Subcutaneous abdominal adipose tissue (tissue), 5 donors: ENCODE measurements at regions not wholly inside any gene's neighbourhood (a gene's known extent, or its start where the extent isn't known, plus 50 kb on each side); places are given as distances from the start of the nearest gene placed in this dataset.
A peak's percentile ranks its signal among the peaks of the same experiment; 100 is the strongest.

Experiments used
- H3K27ac ChIP-seq: one replicate; pipeline ENCODE4 v1.7.0; 2013; ENCODE audit warnings: low read depth, mild to moderate bottlenecking, inconsistent platforms, low read length, moderate library complexity
- H3K27me3 ChIP-seq, 5 donors: one replicate each; pipeline ENCODE4 v1.7.0; 2013; ENCODE audit warnings: low read length in 5 of 5, inconsistent platforms in 1 of 5; ENCODE audit not compliant: control insufficient read depth in 5 of 5, insufficient read depth in 4 of 5
- H3K36me3 ChIP-seq, 5 donors: one replicate each; pipeline ENCODE4 v1.7.0; 2013; ENCODE audit warnings: low read length in 5 of 5; ENCODE audit not compliant: control insufficient read depth in 5 of 5, insufficient read depth in 5 of 5
- H3K4me1 ChIP-seq, 5 donors: one replicate each; pipeline ENCODE4 v1.7.0; 2013; ENCODE audit warnings: low read length in 5 of 5, mild to moderate bottlenecking in 3 of 5, moderate library complexity in 1 of 5; ENCODE audit not compliant: control insufficient read depth in 5 of 5, insufficient read depth in 5 of 5
- H3K4me3 ChIP-seq, 5 donors: one replicate each; pipeline ENCODE4 v1.7.0; 2013; ENCODE audit warnings: low read length in 5 of 5, low read depth in 1 of 5
- H3K9ac ChIP-seq, 5 donors: one replicate each; pipeline ENCODE4 v1.7.0; 2013; ENCODE audit warnings: low read length in 5 of 5, mild to moderate bottlenecking in 4 of 5, moderate library complexity in 3 of 5
- H3K9me3 ChIP-seq, 5 donors: one replicate each; pipeline ENCODE4 v1.7.0; 2013; ENCODE audit warnings: low read length in 5 of 5; ENCODE audit not compliant: control insufficient read depth in 5 of 5
- donor health status: healthy.
- donor health status: healthy.
- donor health status: healthy.
- donor health status: healthy.
- donor health status: healthy.

- Histone ChIP-seq H3K4me1 (peaks cover 0 to 13% (median 0%) of the 10 kb centered on the region in 5 donors), H3K36me3 (no peaks in the 10 kb centered on the region), H3K4me3 (no peak overlapping the region), H3K9ac (no peak overlapping the region), H3K9me3 (no peaks in the 10 kb centered on the region), H3K27ac (no peak overlapping the region), H3K27me3 (no peaks in the 10 kb centered on the region)
These were observed 74.6 kb upstream of the NEIL3 start for GRCh38 chr4:177235026-177235425.

- Histone ChIP-seq H3K9me3 (no peaks in the 10 kb centered on the region), H3K27ac (no peak overlapping the region), H3K36me3 (no peaks in the 10 kb centered on the region), H3K9ac (no peak overlapping the region), H3K27me3 (no peaks in the 10 kb centered on the region), H3K4me3 (no peak overlapping the region), H3K4me1 (peaks cover 0 to 10% (median 0%) of the 10 kb centered on the region in 5 donors)
These were observed 72.8 kb upstream of the NEIL3 start for GRCh38 chr4:177236886-177237285.

- Histone ChIP-seq H3K27ac (no peak overlapping the region), H3K4me1 (peaks cover 0 to 10% (median 0%) of the 10 kb centered on the region in 5 donors), H3K9ac (no peak overlapping the region), H3K27me3 (no peaks in the 10 kb centered on the region), H3K4me3 (no peak overlapping the region), H3K9me3 (no peaks in the 10 kb centered on the region), H3K36me3 (no peaks in the 10 kb centered on the region)
These were observed 72.4 kb upstream of the NEIL3 start for GRCh38 chr4:177237291-177237690.

DNA sequence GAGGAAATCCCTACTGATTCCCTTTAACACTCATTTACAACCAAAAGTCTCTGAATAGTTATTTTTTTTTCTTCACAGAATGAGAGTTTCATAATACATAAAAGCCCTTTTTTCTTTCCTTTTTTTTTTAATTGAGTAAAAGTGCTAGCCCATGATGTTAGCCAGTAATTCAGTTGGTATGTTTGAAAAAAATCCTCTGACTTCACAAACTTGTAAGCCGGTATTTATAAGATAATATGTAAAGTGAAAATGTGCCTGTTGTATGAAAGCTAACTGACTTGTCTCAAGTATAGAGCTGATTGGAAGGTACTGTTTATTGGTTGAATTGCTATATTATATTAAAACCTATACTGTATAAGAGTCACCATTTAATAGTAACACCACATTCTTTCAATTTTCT is 70.2 kb upstream of the NEIL3 start:
- Histone ChIP-seq H3K4me1 (peaks cover 0 to 10% (median 0%) of the 10 kb centered on the region in 5 donors), H3K27ac (peak overlapping the region; percentile 33), H3K4me3 (no peak overlapping the region), H3K36me3 (no peaks in the 10 kb centered on the region), H3K9me3 (no peaks in the 10 kb centered on the region), H3K9ac (no peak overlapping the region), H3K27me3 (no peaks in the 10 kb centered on the region)

DNA sequence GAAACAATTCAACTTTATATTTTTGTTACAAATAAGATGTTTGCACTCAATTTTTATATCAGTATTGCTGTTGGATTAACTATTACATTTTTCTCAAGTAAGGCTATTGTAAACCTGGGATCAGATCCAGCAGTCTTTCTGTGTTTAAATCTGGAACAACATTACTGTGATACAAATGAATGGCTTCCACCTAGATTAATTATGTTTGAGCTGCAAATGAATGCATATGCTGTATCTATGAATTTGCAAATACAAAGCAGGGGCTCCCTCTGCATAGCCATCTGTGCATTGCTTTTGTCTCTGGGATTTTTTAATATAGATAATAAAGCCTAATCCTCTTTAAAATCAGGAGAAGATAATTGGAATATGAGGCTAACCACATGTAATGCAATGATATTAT is 69.8 kb upstream of the NEIL3 start:
- no peak overlapping the region for H3K4me3 ChIP-seq
- no peak overlapping the region for H3K9ac ChIP-seq

DNA sequence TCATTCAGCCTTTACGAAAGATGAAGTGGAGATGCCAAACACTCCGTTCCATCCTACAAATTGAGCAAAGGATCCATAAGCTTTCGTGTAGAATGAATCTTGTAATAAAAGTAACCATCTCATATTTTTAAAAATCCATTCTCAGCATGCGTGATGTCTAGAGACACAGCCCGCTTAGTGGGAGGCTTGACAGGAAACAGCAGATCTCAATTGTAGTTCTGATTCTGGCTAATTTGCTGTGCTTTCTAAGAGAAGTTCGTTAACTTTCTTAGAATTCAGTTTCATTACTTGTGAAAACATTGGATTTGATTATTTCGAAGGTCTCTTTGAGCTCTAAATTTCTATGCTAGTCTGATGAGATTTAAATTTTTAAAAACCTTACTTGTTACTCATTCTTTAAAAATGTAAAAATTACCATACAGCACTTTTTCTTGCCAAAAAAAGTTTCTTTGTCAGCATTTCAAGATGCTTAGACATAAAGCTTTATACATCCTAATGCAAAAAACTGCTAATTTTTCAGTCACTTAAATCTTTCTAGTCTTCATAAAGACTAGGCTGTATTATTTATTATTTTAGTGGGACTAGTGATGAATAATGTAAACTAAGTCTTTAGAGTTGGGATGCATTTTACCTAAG is 66.9 kb upstream of the NEIL3 start:
- H3K9ac ChIP-seq, result no peak overlapping the region
- no peak overlapping the region for H3K4me3 ChIP-seq
- no peak overlapping the region for H3K27ac ChIP-seq
- no peaks in the 10 kb centered on the region for H3K36me3 ChIP-seq
- peaks cover 0 to 20% (median 9%) of the 10 kb centered on the region in 5 donors for H3K4me1 ChIP-seq
- H3K27me3 ChIP-seq, result no peaks in the 10 kb centered on the region
- no peaks in the 10 kb centered on the region for H3K9me3 ChIP-seq

More for the DNA sequence above, 69.8 kb upstream of the NEIL3 start:
- H3K9me3 ChIP-seq, result no peaks in the 10 kb centered on the region
- peaks cover 0 to 10% (median 0%) of the 10 kb centered on the region in 5 donors for H3K4me1 ChIP-seq
- no peaks in the 10 kb centered on the region for H3K36me3 ChIP-seq
- peak overlapping the region; percentile 33 for H3K27ac ChIP-seq
- no peaks in the 10 kb centered on the region for H3K27me3 ChIP-seq

DNA sequence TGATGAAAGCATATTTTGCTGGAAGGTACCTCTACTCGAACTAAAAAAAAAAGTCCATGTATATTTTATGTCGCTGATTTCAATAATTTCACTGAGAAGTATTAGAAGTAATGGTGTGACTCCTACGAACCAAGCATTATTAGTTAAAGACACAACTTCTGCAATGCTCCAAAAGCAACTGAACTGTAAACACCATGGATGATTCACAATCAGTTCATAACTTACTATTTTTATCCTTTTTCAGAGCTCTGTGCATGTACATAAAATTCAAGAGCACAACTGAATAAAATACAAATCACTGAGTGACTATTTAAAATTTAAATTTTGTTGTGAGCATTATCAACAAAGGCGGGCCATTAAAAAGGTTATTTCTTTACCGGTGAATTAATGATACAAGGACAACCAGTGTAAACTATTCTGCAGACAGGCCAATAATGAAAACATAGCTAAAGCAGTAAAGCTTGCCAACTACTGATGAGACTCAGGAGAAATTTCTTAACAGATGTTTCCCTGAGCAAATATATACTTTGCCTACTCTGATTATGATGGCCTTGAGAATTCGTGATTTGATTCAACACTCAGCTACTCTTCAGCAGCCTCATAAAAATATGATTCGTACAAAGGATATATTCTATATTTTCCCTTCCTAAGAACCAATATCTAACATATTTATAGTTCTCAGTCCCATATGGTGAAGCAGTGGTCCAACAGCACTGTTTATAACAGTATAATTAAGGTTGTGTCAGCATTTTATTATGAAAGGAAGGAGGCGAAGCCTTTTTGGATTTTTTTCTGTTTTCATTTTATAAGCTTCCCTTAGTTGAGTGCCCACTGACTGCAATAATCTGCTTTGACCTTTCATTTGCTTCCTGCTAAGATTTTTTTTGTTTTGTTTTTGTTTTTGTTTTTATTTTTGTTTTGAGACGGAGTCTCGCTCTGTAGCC is 62.8 kb upstream of the NEIL3 start:
- Histone ChIP-seq H3K4me3 (peak overlapping the region in 1 of 5 donors; percentile 30), H3K27me3 (no peaks in the 10 kb centered on the region), H3K27ac (peak overlapping the region; percentile 9), H3K9me3 (no peaks in the 10 kb centered on the region), H3K36me3 (no peaks in the 10 kb centered on the region), H3K4me1 (peaks cover 0 to 22% (median 15%) of the 10 kb centered on the region in 5 donors), H3K9ac (no peak overlapping the region)

GRCh38 chr4:177250056-177250696 is 59.5 kb upstream of the NEIL3 start:
- Histone ChIP-seq H3K9ac (peak overlapping the region in 1 of 5 donors; percentile 28), H3K4me3 (peak overlapping the region in 2 of 5 donors; percentile 45 to 47), H3K27me3 (no peaks in the 10 kb centered on the region), H3K9me3 (no peaks in the 10 kb centered on the region), H3K36me3 (no peaks in the 10 kb centered on the region), H3K4me1 (peaks cover 0 to 22% (median 15%) of the 10 kb centered on the region in 5 donors), H3K27ac (no peak overlapping the region)

GRCh38 chr4:177251237-177251636 is 58.4 kb upstream of the NEIL3 start:
- Histone ChIP-seq H3K36me3 (no peaks in the 10 kb centered on the region), H3K4me1 (peaks cover 0 to 22% (median 15%) of the 10 kb centered on the region in 5 donors), H3K4me3 (no peak overlapping the region), H3K9me3 (no peaks in the 10 kb centered on the region), H3K9ac (no peak overlapping the region), H3K27me3 (no peaks in the 10 kb centered on the region), H3K27ac (no peak overlapping the region)

DNA sequence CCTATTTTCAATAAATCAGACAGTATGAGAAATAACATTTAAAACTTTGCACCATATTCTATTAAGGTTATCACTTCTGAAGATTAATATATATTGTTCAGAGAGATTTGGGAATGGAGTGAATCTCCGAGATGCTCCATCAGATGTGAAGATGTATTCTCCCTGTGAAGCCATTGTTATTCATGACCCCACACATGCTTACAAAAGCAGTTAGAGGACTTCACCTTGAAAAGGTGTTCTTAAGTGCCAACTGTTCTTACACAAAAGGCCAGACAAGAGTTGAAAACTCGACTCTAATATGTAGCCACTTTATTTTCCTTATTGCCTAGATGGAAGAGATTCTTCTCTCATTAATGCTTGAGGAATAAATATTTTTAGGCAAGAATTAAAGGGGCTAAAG is 54.3 kb upstream of the NEIL3 start:
- no peaks in the 10 kb centered on the region for H3K36me3 ChIP-seq
- no peaks in the 10 kb centered on the region for H3K9me3 ChIP-seq
- no peaks in the 10 kb centered on the region for H3K27me3 ChIP-seq
- no peak overlapping the region for H3K27ac ChIP-seq
- peaks cover 0 to under 1% (median 0%) of the 10 kb centered on the region in 5 donors for H3K4me1 ChIP-seq
- H3K4me3 ChIP-seq, result no peak overlapping the region
- H3K9ac ChIP-seq, result no peak overlapping the region
